M059J (cell line): ENCODE measurements at regions not wholly inside any gene's neighbourhood (a gene's known extent, or its start where the extent isn't known, plus 50 kb on each side); places are given as distances from the start of the nearest gene placed in this dataset.

Source experiments
- DNase-seq: peaks from one replicate; pipeline ENCODE4 v3.0.0-alpha.2; 2012; ENCODE audit warnings: low read depth

- no peak for DNase-seq
These were observed 553.8 kb downstream of the LRRIQ3 start for GRCh38 chr1:73644198-73644597.

GRCh38 chr1:73639494-73639893 lies 558.5 kb downstream of the LRRIQ3 start:
- no peak for DNase-seq

GRCh38 chr1:73637264-73637663 lies 560.7 kb downstream of the LRRIQ3 start:
- DNase-seq: no peak

GRCh38 chr1:73635021-73635420 lies 563.0 kb downstream of the LRRIQ3 start:
- no peak for DNase-seq

- no peak for DNase-seq
These were observed 570.3 kb downstream of the LRRIQ3 start for GRCh38 chr1:73627723-73628122.

GRCh38 chr1:73626326-73626725 lies 571.6 kb downstream of the LRRIQ3 start:
- DNase-seq: no peak

GRCh38 chr1:73623946-73624345 lies 574.0 kb downstream of the LRRIQ3 start:
- DNase-seq: no peak

GRCh38 chr1:73617145-73617544 lies 580.8 kb downstream of the LRRIQ3 start:
- DNase-seq: no peak

GRCh38 chr1:73611681-73612080 lies 586.3 kb downstream of the LRRIQ3 start:
- DNase-seq: no peak

GRCh38 chr1:73604739-73605138 lies 593.2 kb downstream of the LRRIQ3 start:
- no peak for DNase-seq

- DNase-seq: no peak
These were observed 593.8 kb downstream of the LRRIQ3 start for GRCh38 chr1:73604211-73604610.

GRCh38 chr1:73593804-73594203 lies 604.2 kb downstream of the LRRIQ3 start:
- DNase-seq: peak; percentile 1

GRCh38 chr1:73593364-73593763 lies 604.6 kb downstream of the LRRIQ3 start:
- DNase-seq: peak; percentile 55

GRCh38 chr1:73587080-73587479 lies 610.9 kb downstream of the LRRIQ3 start:
- DNase-seq: no peak

- no peak for DNase-seq
These were observed 620.8 kb downstream of the LRRIQ3 start for GRCh38 chr1:73577206-73577605.

- DNase-seq: no peak
These were observed 621.9 kb downstream of the LRRIQ3 start for GRCh38 chr1:73576083-73576482.

- no peak for DNase-seq
These were observed 633.7 kb downstream of the LRRIQ3 start for GRCh38 chr1:73564294-73564693.

- no peak for DNase-seq
These were observed 641.7 kb downstream of the LRRIQ3 start for GRCh38 chr1:73556270-73556669.

GRCh38 chr1:73537400-73537799 lies 660.6 kb downstream of the LRRIQ3 start:
- DNase-seq: no peak

GRCh38 chr1:73517603-73518191 lies 680.3 kb downstream of the LRRIQ3 start:
- DNase-seq: no peak

- DNase-seq: no peak
These were observed 681.5 kb downstream of the LRRIQ3 start for GRCh38 chr1:73516451-73516850.

- no peak for DNase-seq
These were observed 686.9 kb downstream of the LRRIQ3 start for GRCh38 chr1:73511038-73511437.

GRCh38 chr1:73500154-73500553 lies 697.8 kb downstream of the LRRIQ3 start:
- DNase-seq: no peak

- no peak for DNase-seq
These were observed 698.3 kb downstream of the LRRIQ3 start for GRCh38 chr1:73499671-73500070.
